Neural progenitor cell (in vitro differentiated cells): ENCODE measurements at regions not wholly inside any gene's neighbourhood (a gene's known extent, or its start where the extent isn't known, plus 50 kb on each side); places are given as distances from the start of the nearest gene placed in this dataset.

Source experiments
- EZH2phosphoT487 ChIP-seq: fragments of 200-600 bp; sonication (generic); IDR thresholded peaks from 2 replicates; pipeline ENCODE4 v1.6.1; 2017; ENCODE audit warnings: antibody characterized with exemption
- TF ChIP-seq, protein P1 (sequence below): fragments of 200-600 bp; sonication (generic); IDR thresholded peaks from 2 replicates; pipeline ENCODE4 v1.5.1; 2017; ENCODE audit warnings: antibody characterized with exemption, mild to moderate bottlenecking

DNA sequence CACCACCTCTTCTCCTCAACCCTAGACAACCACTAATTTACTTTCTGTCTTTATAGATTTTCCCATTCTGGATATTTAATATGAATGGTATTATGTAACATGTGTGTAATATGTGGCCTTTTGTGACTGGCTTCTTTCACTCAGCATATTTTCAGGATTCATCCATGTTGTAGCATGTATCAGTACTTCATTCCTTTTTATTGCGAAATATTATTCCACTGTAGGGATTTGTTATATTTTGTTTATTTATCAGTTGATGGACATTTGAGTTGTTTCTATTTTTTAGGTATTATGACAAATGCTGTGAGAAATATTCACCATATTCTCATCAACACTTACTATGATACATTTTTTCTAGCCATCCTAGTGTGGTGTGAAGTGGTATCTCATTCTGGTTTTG is 138.8 kb upstream of the DLGAP1 start:
- TF ChIP-seq, protein P1, sequence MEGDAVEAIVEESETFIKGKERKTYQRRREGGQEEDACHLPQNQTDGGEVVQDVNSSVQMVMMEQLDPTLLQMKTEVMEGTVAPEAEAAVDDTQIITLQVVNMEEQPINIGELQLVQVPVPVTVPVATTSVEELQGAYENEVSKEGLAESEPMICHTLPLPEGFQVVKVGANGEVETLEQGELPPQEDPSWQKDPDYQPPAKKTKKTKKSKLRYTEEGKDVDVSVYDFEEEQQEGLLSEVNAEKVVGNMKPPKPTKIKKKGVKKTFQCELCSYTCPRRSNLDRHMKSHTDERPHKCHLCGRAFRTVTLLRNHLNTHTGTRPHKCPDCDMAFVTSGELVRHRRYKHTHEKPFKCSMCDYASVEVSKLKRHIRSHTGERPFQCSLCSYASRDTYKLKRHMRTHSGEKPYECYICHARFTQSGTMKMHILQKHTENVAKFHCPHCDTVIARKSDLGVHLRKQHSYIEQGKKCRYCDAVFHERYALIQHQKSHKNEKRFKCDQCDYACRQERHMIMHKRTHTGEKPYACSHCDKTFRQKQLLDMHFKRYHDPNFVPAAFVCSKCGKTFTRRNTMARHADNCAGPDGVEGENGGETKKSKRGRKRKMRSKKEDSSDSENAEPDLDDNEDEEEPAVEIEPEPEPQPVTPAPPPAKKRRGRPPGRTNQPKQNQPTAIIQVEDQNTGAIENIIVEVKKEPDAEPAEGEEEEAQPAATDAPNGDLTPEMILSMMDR = no peak
- no peak for TF ChIP-seq EZH2phosphoT487
